WTC11 (cell line): ENCODE measurements at regions not wholly inside any gene's neighbourhood (a gene's known extent, or its start where the extent isn't known, plus 50 kb on each side); places are given as distances from the start of the nearest gene placed in this dataset.

Experiments used
- ATAC-seq: fragments of 200-7000 bp; cut with Tn5 transposase; 2 replicates; pipeline ENCODE4 v1.10.0; 2021; ENCODE audit warnings: mild to moderate bottlenecking, moderate library complexity
- CTCF ChIA-PET: fragments of 300-600 bp; sonication (Branson Sonifier 250); formaldehyde crosslinking; loops from one replicate; lab custom pipeline; 2021; ENCODE audit warnings: antibody characterized with exemption; lab: Charles Lee
- POLR2A ChIA-PET: fragments of 350-600 bp; sonication (Branson Sonifier 250); formaldehyde crosslinking; loops from one replicate; lab custom pipeline; 2021; ENCODE audit warnings: antibody characterized with exemption; lab: Charles Lee
- DNase-seq: peaks from one replicate; pipeline ENCODE4 v3.0.0; 2021; ENCODE audit warnings: low spot score
- H3K27ac Mint-ChIP-seq: 2 replicates; pipeline ENCODE4 v1.8.0; 2021; ENCODE audit warnings: mixed read lengths
- H3K27me3 Mint-ChIP-seq: 2 replicates; pipeline ENCODE4 v1.8.0; 2021; ENCODE audit warnings: low read depth, mild to moderate bottlenecking, moderate library complexity, mixed read lengths
- H3K36me3 Mint-ChIP-seq: 2 replicates; pipeline ENCODE4 v1.8.0; 2021; ENCODE audit warnings: mixed read lengths
- H3K4me1 Mint-ChIP-seq: 2 replicates; pipeline ENCODE4 v1.8.0; 2022; ENCODE audit warnings: mixed read lengths
- H3K4me3 Mint-ChIP-seq: 2 replicates; pipeline ENCODE4 v1.8.0; 2021; ENCODE audit warnings: mild to moderate bottlenecking, moderate library complexity, mixed read lengths
- H3K9me3 Mint-ChIP-seq: 2 replicates; pipeline ENCODE4 v1.8.0; 2021; ENCODE audit warnings: mixed read lengths
- ARID4B ChIP-seq: sonication (generic); formaldehyde crosslinking; IDR thresholded peaks from 2 replicates; pipeline ENCODE4 v1.8.0; 2023; ENCODE audit warnings: missing genetic modification reagents, mild to moderate bottlenecking, borderline replicate concordance
- ERG ChIP-seq: fragments of 250-450 bp; sonication (Bioruptor Pico); IDR thresholded peaks from 2 replicates; pipeline ENCODE4 v1.8.0; 2021; ENCODE audit warnings: mild to moderate bottlenecking
- ESRRA ChIP-seq: sonication (generic); formaldehyde crosslinking; IDR thresholded peaks from 2 replicates; pipeline ENCODE4 v1.8.1; 2022; ENCODE audit warnings: mild to moderate bottlenecking, missing genetic modification reagents, borderline replicate concordance
- FOXJ3 ChIP-seq: sonication (generic); formaldehyde crosslinking; IDR thresholded peaks from 2 replicates; pipeline ENCODE4 v1.9.0; 2021; ENCODE audit warnings: missing genetic modification reagents, mild to moderate bottlenecking, borderline replicate concordance
- HMGA2 ChIP-seq: fragments of 250-450 bp; sonication (Bioruptor Pico); IDR thresholded peaks from 2 replicates; pipeline ENCODE4 v1.4.0; 2021; ENCODE audit warnings: mild to moderate bottlenecking, moderate library complexity
- MXD4 ChIP-seq: fragments of 250-450 bp; sonication (Bioruptor Pico); IDR thresholded peaks from 2 replicates; pipeline ENCODE4 v1.8.0; 2021; ENCODE audit warnings: mild to moderate bottlenecking, moderate library complexity, borderline replicate concordance
- NFATC4 ChIP-seq: fragments of 250-450 bp; sonication (Bioruptor Pico); IDR thresholded peaks from 2 replicates; pipeline ENCODE4 v1.9.0; 2021; ENCODE audit warnings: mild to moderate bottlenecking
- NFYB ChIP-seq: sonication (generic); formaldehyde crosslinking; conservative IDR thresholded peaks from 2 replicates; pipeline ENCODE4 v1.8.0; 2022; ENCODE audit warnings: low read depth, missing genetic modification reagents
- NR3C1 ChIP-seq: sonication (generic); formaldehyde crosslinking; conservative IDR thresholded peaks from 2 replicates; pipeline ENCODE4 v1.8.1; 2023; ENCODE audit warnings: low read depth, mild to moderate bottlenecking, missing genetic modification reagents
- TP53 ChIP-seq: sonication (generic); formaldehyde crosslinking; IDR thresholded peaks from 2 replicates; pipeline ENCODE4 v1.8.1; 2023; ENCODE audit warnings: mild to moderate bottlenecking, missing genetic modification reagents
- ZNF263 ChIP-seq: sonication (generic); formaldehyde crosslinking; IDR thresholded peaks from 2 replicates; pipeline ENCODE4 v1.8.1; 2022; ENCODE audit warnings: low read depth, mild to moderate bottlenecking, moderate library complexity, missing genetic modification reagents
- ZNF281 ChIP-seq: sonication (generic); formaldehyde crosslinking; IDR thresholded peaks from 2 replicates; pipeline ENCODE4 v1.8.0; 2023; ENCODE audit warnings: mild to moderate bottlenecking, missing genetic modification reagents
- ZNF317 ChIP-seq: sonication (generic); formaldehyde crosslinking; IDR thresholded peaks from 2 replicates; pipeline ENCODE4 v1.8.1; 2023; ENCODE audit warnings: low read depth, mild to moderate bottlenecking, moderate library complexity, missing genetic modification reagents, borderline replicate concordance
- TF ChIP-seq, protein P1 (sequence below): sonication (generic); formaldehyde crosslinking; IDR thresholded peaks from 2 replicates; pipeline ENCODE4 v1.8.0; 2022; ENCODE audit warnings: missing genetic modification reagents
- TF ChIP-seq, protein P2 (sequence below): sonication (generic); formaldehyde crosslinking; IDR thresholded peaks from 2 replicates; pipeline ENCODE4 v1.8.0; 2022; ENCODE audit warnings: mild to moderate bottlenecking, missing genetic modification reagents
- TF ChIP-seq, protein P3 (sequence below): sonication (generic); formaldehyde crosslinking; IDR thresholded peaks from 2 replicates; pipeline ENCODE4 v1.8.1; 2022; ENCODE audit warnings: missing genetic modification reagents, borderline replicate concordance
- TF ChIP-seq, protein P4 (sequence below): sonication (generic); formaldehyde crosslinking; conservative IDR thresholded peaks from 2 replicates; pipeline ENCODE4 v1.8.1; 2022; ENCODE audit warnings: mild to moderate bottlenecking, missing genetic modification reagents
- TF ChIP-seq, protein P5 (sequence below): sonication (generic); formaldehyde crosslinking; IDR thresholded peaks from 2 replicates; pipeline ENCODE4 v1.8.0; 2023; ENCODE audit warnings: missing genetic modification reagents
- TF ChIP-seq, protein P6 (sequence below): sonication (generic); formaldehyde crosslinking; IDR thresholded peaks from 2 replicates; pipeline ENCODE4 v1.8.0; 2022; ENCODE audit warnings: mild to moderate bottlenecking, missing genetic modification reagents

DNA sequence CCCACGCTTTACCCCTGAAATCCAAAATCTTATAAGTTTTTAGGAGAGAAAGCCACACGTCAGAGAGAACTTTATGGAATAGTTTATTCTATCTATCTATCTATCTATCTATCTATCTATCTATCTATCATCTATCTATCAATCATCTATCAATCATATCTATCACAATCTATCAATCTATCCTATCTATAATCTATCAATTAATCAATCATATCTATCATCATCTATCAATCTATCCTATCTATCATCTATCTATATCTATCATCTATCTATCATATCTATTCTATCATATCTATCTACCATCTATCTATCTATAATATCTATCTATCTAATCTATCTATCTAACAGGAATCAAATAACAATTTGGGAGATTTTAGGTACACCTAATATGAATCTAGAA lies 115.1 kb downstream of the FGF9 start (continued):
- TF ChIP-seq ERG (CRISPR knock-in tag) (no peak), ZNF281 (no peak)

DNA sequence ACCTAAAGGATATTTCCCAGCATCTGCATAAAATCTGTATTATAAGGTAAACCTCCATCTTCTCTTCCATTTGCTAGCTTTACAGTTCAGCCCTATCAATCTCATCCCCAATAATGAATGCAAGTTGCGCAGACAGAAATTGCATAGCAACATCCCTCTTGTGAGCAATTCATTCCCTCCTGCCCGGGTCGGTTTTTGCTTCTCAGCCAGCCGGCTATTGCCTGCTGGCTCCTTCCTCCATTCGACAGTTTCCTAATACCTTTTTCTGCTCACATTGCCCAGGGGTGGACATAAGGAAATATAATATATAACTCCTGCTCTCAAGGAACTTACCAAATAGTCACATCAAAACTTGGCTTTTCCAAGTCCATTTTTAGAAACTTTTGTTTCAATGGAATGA lies 125.2 kb downstream of the FGF9 start:
- Mint-ChIP-seq H3K27ac (no peak overlapping the region), H3K4me3 (no peak overlapping the region), H3K36me3 (no peaks in the 10 kb centered on the region), H3K9me3 (peaks cover 4% of the 10 kb centered on the region; the same call in 1 of the 2 replicates), H3K27me3 (no peaks in the 10 kb centered on the region), H3K4me1 (no peaks in the 10 kb centered on the region; the same call in 1 of the 2 replicates)
- no peak for ATAC-seq
- DNase-seq, result no peak
- ChIA-PET POLR2A (no interaction called here), CTCF (no interaction called here)
- no peak for TF ChIP-seq MXD4 (CRISPR knock-in tag)
- no peak for TF ChIP-seq ZNF263 (CRISPR knock-in tag)
- TF ChIP-seq FOXJ3 (CRISPR knock-in tag), result no peak
- TF ChIP-seq, protein P1, sequence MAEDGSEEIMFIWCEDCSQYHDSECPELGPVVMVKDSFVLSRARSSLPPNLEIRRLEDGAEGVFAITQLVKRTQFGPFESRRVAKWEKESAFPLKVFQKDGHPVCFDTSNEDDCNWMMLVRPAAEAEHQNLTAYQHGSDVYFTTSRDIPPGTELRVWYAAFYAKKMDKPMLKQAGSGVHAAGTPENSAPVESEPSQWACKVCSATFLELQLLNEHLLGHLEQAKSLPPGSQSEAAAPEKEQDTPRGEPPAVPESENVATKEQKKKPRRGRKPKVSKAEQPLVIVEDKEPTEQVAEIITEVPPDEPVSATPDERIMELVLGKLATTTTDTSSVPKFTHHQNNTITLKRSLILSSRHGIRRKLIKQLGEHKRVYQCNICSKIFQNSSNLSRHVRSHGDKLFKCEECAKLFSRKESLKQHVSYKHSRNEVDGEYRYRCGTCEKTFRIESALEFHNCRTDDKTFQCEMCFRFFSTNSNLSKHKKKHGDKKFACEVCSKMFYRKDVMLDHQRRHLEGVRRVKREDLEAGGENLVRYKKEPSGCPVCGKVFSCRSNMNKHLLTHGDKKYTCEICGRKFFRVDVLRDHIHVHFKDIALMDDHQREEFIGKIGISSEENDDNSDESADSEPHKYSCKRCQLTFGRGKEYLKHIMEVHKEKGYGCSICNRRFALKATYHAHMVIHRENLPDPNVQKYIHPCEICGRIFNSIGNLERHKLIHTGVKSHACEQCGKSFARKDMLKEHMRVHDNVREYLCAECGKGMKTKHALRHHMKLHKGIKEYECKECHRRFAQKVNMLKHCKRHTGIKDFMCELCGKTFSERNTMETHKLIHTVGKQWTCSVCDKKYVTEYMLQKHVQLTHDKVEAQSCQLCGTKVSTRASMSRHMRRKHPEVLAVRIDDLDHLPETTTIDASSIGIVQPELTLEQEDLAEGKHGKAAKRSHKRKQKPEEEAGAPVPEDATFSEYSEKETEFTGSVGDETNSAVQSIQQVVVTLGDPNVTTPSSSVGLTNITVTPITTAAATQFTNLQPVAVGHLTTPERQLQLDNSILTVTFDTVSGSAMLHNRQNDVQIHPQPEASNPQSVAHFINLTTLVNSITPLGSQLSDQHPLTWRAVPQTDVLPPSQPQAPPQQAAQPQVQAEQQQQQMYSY (CRISPR knock-in tag), result no peak
- no peak for TF ChIP-seq ZNF317
- no peak for TF ChIP-seq NFYB (CRISPR knock-in tag)
- TF ChIP-seq, protein P2, sequence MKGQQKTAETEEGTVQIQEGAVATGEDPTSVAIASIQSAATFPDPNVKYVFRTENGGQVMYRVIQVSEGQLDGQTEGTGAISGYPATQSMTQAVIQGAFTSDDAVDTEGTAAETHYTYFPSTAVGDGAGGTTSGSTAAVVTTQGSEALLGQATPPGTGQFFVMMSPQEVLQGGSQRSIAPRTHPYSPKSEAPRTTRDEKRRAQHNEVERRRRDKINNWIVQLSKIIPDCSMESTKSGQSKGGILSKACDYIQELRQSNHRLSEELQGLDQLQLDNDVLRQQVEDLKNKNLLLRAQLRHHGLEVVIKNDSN (CRISPR knock-in tag), result no peak
- TF ChIP-seq, protein P3, sequence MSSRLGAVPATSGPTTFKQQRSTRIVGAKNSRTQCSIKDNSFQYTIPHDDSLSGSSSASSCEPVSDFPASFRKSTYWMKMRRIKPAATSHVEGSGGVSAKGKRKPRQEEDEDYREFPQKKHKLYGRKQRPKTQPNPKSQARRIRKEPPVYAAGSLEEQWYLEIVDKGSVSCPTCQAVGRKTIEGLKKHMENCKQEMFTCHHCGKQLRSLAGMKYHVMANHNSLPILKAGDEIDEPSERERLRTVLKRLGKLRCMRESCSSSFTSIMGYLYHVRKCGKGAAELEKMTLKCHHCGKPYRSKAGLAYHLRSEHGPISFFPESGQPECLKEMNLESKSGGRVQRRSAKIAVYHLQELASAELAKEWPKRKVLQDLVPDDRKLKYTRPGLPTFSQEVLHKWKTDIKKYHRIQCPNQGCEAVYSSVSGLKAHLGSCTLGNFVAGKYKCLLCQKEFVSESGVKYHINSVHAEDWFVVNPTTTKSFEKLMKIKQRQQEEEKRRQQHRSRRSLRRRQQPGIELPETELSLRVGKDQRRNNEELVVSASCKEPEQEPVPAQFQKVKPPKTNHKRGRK (CRISPR knock-in tag), result no peak
- TF ChIP-seq, protein P4, sequence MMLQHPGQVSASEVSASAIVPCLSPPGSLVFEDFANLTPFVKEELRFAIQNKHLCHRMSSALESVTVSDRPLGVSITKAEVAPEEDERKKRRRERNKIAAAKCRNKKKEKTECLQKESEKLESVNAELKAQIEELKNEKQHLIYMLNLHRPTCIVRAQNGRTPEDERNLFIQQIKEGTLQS (CRISPR knock-in tag), result no peak
- no peak for TF ChIP-seq HMGA2 (CRISPR knock-in tag)
- TF ChIP-seq, protein P5, sequence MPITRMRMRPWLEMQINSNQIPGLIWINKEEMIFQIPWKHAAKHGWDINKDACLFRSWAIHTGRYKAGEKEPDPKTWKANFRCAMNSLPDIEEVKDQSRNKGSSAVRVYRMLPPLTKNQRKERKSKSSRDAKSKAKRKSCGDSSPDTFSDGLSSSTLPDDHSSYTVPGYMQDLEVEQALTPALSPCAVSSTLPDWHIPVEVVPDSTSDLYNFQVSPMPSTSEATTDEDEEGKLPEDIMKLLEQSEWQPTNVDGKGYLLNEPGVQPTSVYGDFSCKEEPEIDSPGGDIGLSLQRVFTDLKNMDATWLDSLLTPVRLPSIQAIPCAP (CRISPR knock-in tag), result no peak
- no peak for TF ChIP-seq TP53 (CRISPR knock-in tag)
- no peak for TF ChIP-seq ESRRA
- no peak for TF ChIP-seq NFATC4
- TF ChIP-seq, protein P6, sequence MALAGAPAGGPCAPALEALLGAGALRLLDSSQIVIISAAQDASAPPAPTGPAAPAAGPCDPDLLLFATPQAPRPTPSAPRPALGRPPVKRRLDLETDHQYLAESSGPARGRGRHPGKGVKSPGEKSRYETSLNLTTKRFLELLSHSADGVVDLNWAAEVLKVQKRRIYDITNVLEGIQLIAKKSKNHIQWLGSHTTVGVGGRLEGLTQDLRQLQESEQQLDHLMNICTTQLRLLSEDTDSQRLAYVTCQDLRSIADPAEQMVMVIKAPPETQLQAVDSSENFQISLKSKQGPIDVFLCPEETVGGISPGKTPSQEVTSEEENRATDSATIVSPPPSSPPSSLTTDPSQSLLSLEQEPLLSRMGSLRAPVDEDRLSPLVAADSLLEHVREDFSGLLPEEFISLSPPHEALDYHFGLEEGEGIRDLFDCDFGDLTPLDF (CRISPR knock-in tag), result no peak
- TF ChIP-seq ARID4B, result no peak
- no peak for TF ChIP-seq NR3C1 (CRISPR knock-in tag)
